Smooth muscle cell (in vitro differentiated cells): ENCODE measurements at regions not wholly inside any gene's neighbourhood (a gene's known extent, or its start where the extent isn't known, plus 50 kb on each side); places are given as distances from the start of the nearest gene placed in this dataset.

Experiments
- DNase-seq: peaks from one replicate; lab custom pipeline; 2025; ENCODE audit not compliant: unreplicated experiment; lab: John Stamatoyannopoulos, UW
- H2AFZ ChIP-seq: fragments of 200-600 bp; sonication (generic); 2 replicates; pipeline ENCODE4 v1.6.0; 2016; ENCODE audit warnings: antibody characterized with exemption, low read depth, mild to moderate bottlenecking
- H3F3A ChIP-seq: fragments of 200-600 bp; sonication (generic); 2 replicates; pipeline ENCODE4 v1.6.0; 2017; ENCODE audit warnings: antibody characterized with exemption, low read depth
- H3K27ac ChIP-seq: fragments of 200-600 bp; sonication (generic); 2 replicates; pipeline ENCODE4 v1.5.1; 2016; ENCODE audit warnings: low read depth, mild to moderate bottlenecking
- H3K27me3 ChIP-seq: fragments of 200-600 bp; sonication (generic); 2 replicates; pipeline ENCODE4 v1.6.1; 2016; ENCODE audit warnings: low read depth, mild to moderate bottlenecking
- H3K36me3 ChIP-seq: fragments of 200-600 bp; sonication (generic); 2 replicates; pipeline ENCODE4 v1.5.1; 2016; ENCODE audit warnings: low read depth
- H3K4me1 ChIP-seq: fragments of 200-600 bp; sonication (generic); 2 replicates; pipeline ENCODE4 v1.5.1; 2016; ENCODE audit warnings: low read depth
- H3K4me2 ChIP-seq: fragments of 200-600 bp; sonication (generic); 2 replicates; pipeline ENCODE4 v1.6.0; 2016; ENCODE audit warnings: mild to moderate bottlenecking
- H3K4me3 ChIP-seq: fragments of 200-600 bp; sonication (generic); 2 replicates; pipeline ENCODE4 v1.5.1; 2016; ENCODE audit warnings: mild to moderate bottlenecking
- H3K79me2 ChIP-seq: fragments of 200-600 bp; sonication (generic); 2 replicates; pipeline ENCODE4 v1.6.0; 2016; ENCODE audit warnings: low read depth, mild to moderate bottlenecking
- H3K9ac ChIP-seq: fragments of 200-600 bp; sonication (generic); 2 replicates; pipeline ENCODE4 v1.6.0; 2016; ENCODE audit warnings: low read depth
- H3K9me3 ChIP-seq: fragments of 200-600 bp; sonication (generic); replicated peaks from 2 replicates; pipeline ENCODE4 v1.5.1; 2016; ENCODE audit warnings: low read depth
- H4K20me1 ChIP-seq: fragments of 200-600 bp; sonication (generic); 2 replicates; pipeline ENCODE4 v1.6.0; 2016; ENCODE audit warnings: low read depth
- WGBS: methylation state at CpG from one replicate; pipeline ENCODE4 v1.1.7; 2016; ENCODE audit warnings: low lambda C conversion rate; 5-methylcytosine and 5-hydroxymethylcytosine counted together
- TF ChIP-seq, protein P1 (sequence below): fragments of 200-600 bp; sonication (generic); IDR thresholded peaks from 2 replicates; pipeline ENCODE4 v1.5.1; 2017; ENCODE audit warnings: borderline replicate concordance, mild to moderate bottlenecking, antibody characterized with exemption; ENCODE audit not compliant: insufficient read depth, poor library complexity, severe bottlenecking

DNA sequence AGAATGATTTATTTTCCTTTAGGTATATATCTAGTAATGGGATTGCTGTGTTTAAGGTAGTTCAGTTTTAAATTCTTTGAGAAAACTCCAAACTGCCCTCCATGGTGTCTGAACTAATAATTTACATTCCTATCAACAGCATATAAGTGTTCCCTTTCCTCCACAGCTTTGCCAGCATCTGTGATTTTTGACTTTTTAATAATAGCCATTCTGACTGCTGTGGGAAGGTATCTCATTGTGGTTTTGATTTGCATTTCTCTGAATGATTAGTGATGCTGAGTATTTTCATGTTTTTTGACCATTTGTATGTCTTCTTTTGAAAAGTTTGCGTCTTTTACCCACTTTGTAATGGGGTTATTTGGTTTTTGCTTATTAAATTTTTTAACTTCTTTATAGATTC, 571.6 kb upstream of the CCDC54 start:
- no peaks in the 10 kb centered on the region for H3F3A ChIP-seq
- WGBS, result 94% methylated on average over 1 of the region's 1 CpG

DNA sequence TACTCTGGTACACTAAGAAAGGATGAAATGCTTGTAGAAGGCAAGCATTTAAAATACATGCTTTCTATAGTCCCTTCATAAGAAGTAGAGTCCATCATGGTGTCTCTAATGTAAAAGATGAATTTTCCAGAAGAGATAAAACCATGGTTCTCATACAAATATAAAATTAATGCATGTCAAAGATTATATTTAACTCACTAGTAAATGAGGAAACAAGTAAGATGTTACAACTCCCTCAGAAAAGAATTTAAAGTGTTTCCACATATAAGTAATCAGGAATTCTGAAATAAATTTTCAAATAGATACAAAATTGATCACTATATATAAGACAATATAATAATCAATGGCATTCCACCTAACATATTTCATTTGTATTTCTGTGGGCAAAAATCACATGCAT, 570.3 kb upstream of the CCDC54 start:
- Histone ChIP-seq H3K4me1 (no peaks in the 10 kb centered on the region), H3K4me2 (no peak overlapping the region), H3K36me3 (no peaks in the 10 kb centered on the region), H3K4me3 (no peak overlapping the region), H3K27ac (no peak overlapping the region), H3K79me2 (no peaks in the 10 kb centered on the region), H3F3A (no peaks in the 10 kb centered on the region), H3K9ac (no peak overlapping the region), H3K27me3 (no peaks in the 10 kb centered on the region), H3K9me3 (no peaks in the 10 kb centered on the region), H2AFZ (no peak overlapping the region), H4K20me1 (no peaks in the 10 kb centered on the region)
- TF ChIP-seq, protein P1, sequence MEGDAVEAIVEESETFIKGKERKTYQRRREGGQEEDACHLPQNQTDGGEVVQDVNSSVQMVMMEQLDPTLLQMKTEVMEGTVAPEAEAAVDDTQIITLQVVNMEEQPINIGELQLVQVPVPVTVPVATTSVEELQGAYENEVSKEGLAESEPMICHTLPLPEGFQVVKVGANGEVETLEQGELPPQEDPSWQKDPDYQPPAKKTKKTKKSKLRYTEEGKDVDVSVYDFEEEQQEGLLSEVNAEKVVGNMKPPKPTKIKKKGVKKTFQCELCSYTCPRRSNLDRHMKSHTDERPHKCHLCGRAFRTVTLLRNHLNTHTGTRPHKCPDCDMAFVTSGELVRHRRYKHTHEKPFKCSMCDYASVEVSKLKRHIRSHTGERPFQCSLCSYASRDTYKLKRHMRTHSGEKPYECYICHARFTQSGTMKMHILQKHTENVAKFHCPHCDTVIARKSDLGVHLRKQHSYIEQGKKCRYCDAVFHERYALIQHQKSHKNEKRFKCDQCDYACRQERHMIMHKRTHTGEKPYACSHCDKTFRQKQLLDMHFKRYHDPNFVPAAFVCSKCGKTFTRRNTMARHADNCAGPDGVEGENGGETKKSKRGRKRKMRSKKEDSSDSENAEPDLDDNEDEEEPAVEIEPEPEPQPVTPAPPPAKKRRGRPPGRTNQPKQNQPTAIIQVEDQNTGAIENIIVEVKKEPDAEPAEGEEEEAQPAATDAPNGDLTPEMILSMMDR, result no peak
- no peak for DNase-seq

More for the DNA sequence above, 571.6 kb upstream of the CCDC54 start:
- Histone ChIP-seq H3K36me3 (no peaks in the 10 kb centered on the region), H3K4me1 (no peaks in the 10 kb centered on the region), H3K4me3 (no peak overlapping the region), H3K4me2 (no peak overlapping the region), H3K79me2 (no peaks in the 10 kb centered on the region), H4K20me1 (no peaks in the 10 kb centered on the region), H3K27me3 (no peaks in the 10 kb centered on the region), H2AFZ (no peak overlapping the region), H3K9ac (no peak overlapping the region), H3K9me3 (no peaks in the 10 kb centered on the region), H3K27ac (no peak overlapping the region)
- TF ChIP-seq, protein P1, result no peak
- DNase-seq, result no peak

DNA sequence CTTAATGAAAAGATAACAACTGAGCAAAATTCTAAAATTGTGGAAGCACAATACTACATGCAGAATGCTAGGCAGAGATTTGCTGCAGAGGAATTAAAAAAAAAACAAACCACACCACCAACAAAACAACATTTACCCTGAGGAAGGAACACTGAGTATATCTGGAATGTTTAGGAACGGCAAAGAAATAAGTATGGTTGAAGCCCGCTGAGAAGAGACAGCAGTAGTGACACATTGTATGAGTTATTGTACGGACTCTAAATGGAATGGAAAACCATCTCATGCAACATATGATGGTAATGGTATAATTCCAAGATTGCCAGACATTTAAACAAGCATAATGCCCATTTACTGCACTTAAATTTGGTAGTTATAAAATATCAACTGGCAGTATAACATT, 568.2 kb upstream of the CCDC54 start:
- Histone ChIP-seq H3K4me3 (no peak overlapping the region), H3F3A (no peaks in the 10 kb centered on the region), H3K79me2 (no peaks in the 10 kb centered on the region), H3K4me1 (no peaks in the 10 kb centered on the region), H3K9ac (no peak overlapping the region), H2AFZ (no peak overlapping the region), H3K27me3 (no peaks in the 10 kb centered on the region), H3K27ac (no peak overlapping the region), H3K9me3 (no peaks in the 10 kb centered on the region), H4K20me1 (no peaks in the 10 kb centered on the region), H3K36me3 (no peaks in the 10 kb centered on the region), H3K4me2 (no peak overlapping the region)
- TF ChIP-seq, protein P1, result no peak
- 94% methylated on average over 3 of the region's 3 CpGs for WGBS
- DNase-seq, result no peak

DNA sequence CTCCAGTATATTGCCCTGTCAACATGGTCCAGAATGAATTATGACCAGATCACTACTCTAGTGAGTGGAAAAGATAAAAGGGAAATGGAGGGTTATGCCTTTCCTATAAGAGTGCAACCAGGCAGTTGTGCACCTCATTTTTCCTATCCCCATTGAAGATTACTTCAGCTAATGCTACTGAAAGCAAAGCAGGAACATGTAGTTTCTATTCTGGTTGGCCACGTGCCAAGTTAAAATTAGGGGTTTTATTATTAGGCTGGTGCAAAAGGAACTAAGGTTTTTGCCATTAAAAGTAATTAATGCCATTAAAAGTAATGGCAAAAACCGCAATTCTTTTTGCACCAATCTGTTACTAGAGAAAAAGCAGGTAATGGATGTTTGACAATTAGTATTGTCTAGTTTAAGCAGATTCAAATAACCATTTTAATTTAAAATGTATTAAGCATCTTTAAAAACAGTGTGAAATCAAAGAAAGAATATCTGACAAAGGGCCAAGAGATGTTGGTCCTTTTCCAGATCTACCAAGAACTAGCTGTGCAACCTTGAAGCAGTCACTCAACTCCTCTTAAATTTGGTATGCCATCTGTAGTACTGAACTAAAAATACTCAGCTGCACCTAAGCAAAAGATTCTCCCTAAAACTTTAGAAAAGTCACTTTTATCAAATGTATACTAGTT, 567.5 kb upstream of the CCDC54 start:
- Histone ChIP-seq H3K27ac (no peak overlapping the region), H3K36me3 (no peaks in the 10 kb centered on the region), H3K4me1 (no peaks in the 10 kb centered on the region), H3K4me2 (no peak overlapping the region), H3K4me3 (no peak overlapping the region), H2AFZ (no peak overlapping the region), H3K27me3 (no peaks in the 10 kb centered on the region), H3K9me3 (no peaks in the 10 kb centered on the region), H4K20me1 (no peaks in the 10 kb centered on the region), H3K9ac (no peak overlapping the region), H3K79me2 (no peaks in the 10 kb centered on the region), H3F3A (no peaks in the 10 kb centered on the region)
- 92% methylated on average over 2 of the region's 2 CpGs for WGBS
- no peak for DNase-seq
- TF ChIP-seq, protein P1, result no peak
